8988T (cell line): ENCODE measurements at regions not wholly inside any gene's neighbourhood (a gene's known extent, or its start where the extent isn't known, plus 50 kb on each side); places are given as distances from the start of the nearest gene placed in this dataset.

Source experiments
- DNase-seq: peaks from one replicate; pipeline ENCODE4 v3.0.0; 2011

DNA sequence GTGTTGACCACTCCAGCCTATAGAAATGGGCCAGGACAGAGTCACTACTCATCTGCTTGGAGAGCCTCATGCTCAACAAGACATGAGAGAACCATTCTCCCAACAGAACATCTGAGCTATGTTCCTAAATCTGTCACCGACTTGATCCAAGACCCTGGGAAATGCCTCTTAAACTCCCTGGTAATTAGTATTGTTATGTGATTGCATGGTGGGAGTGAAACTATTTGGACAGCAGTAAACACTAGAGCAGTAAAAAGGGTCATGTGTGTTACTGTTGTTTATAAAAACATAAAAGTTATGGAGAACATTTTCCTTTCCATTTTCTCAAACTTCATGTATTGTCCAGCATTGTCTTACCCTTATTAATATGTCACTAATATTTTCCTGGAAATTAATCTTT, 369.8 kb upstream of the FAT3 start:
- DNase-seq, result no peak

DNA sequence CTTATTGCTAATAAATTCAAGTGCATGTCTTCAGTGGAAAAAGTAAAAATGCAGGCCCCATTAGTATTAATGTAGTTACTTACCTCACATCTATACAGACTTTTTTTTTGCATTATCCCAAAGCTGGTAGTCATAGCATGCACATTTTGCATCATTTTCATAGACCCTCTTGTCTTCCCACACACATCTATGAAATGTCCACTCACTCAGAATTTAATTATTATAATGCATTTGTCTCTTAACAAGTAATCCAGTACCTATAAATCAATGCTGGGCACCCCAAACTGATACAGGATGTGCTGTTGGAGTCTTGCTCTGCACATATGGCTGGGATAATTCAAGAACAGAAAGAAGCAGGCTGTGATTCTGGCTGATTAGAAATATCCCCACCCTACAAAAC, 370.4 kb upstream of the FAT3 start:
- no peak for DNase-seq

DNA sequence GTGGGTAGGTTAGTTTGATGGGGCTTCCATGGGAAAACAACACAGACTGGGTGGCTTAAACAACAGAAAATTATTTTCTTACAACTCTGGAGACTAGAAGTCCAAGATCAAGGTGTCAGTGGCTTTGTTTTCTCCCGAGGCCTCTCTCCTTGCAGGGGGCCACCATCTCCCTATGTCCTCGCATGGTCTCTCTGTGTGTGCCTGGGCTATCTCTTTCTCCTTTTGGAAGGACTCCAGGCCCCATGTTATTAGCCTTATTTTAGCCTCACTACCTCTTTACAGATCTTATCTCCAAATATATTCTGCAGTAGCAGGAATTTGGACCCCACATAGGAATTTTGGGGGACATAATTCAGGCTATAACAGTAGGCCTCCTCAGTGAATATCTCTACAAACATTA, 372.7 kb upstream of the FAT3 start:
- DNase-seq, result no peak

DNA sequence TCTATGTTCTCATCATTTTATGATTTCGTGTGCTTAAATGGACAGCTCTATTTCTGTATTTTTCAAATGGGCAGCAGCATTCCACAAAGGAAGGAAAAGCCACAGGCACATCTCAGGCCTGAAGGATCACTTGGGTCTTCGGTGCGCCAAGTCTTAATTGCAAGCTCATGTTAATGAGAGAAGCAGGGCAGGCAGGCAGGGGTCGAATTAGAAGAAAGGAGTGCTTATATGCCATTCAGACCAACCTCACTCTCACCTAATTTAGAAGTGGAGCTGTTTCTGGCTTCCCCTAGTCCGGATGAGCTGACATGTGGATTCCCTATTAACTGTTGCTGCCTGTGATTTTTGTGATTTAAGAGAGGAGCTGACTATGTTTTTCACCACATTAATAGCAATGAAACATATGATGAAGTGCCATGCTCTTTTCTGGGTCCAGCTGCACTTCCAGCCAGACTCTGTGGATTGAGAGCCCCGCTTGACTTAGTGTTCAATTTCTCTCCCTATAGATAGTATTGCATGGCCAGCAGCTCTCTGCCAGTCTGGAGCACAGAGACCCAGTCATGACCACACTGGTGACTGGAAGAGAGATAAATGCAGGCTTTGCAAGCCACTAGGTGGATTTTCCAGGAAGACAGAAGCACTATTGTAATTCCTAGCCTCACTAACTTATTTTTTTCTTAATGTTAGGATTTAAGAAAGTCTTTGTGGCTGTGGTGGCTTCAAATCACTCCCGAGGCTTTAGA, 373.9 kb upstream of the FAT3 start:
- no peak for DNase-seq

DNA sequence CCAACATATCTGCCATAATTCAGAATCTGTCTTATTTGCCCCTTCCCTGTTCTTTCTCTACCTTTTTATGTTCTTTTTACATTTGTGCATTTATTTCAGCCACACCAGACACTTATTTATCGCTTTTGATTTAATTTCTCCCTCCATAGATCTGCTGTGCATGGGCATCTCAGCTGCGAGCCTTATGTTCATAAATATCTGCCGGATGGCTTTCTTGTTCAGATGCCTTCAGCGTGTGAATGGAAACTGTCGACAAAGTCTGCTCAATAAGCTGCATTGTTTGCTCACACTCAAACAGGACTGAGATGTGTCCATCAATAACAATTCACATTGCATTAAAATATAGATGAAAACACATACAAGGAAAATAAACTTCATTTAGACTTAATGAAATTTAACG, 374.6 kb upstream of the FAT3 start:
- DNase-seq, result no peak

DNA sequence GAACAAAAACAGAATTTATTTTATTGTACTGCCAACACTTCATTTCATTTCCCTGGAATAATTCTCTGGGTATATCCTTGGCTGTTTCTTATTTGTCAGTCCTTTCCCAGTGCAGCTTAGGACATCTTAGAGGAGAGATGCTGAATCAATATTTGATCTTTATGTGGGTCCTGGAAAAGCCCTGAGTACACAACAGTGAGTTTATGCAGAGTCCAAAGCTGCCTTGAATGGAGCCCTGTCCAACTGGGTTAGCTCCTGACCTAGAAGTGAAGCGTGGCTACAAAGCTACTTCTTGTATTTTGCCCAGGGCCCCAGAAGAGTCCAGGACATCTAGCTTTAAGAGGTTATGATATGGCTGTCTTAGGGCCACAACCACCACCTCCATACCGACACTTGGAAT, 378.0 kb upstream of the FAT3 start:
- no peak for DNase-seq

DNA sequence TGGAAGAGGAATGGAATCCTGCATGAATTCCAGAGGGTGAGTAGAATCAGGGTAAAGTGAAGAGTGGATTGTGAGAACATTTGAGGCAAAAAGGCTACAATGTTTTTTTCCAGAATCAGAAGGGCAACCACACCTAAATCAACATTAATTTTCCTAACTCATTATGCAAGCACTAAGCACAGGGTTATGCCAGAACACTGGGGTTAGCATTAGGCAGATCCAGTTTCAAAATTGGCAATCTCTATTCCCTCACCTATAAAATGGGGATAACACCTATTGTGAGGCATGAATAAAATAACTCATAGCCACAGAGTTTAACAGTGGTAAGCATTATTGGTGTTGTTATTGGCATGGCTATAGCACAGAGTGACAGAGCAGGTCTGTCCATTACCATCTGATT, 378.6 kb upstream of the FAT3 start:
- no peak for DNase-seq

DNA sequence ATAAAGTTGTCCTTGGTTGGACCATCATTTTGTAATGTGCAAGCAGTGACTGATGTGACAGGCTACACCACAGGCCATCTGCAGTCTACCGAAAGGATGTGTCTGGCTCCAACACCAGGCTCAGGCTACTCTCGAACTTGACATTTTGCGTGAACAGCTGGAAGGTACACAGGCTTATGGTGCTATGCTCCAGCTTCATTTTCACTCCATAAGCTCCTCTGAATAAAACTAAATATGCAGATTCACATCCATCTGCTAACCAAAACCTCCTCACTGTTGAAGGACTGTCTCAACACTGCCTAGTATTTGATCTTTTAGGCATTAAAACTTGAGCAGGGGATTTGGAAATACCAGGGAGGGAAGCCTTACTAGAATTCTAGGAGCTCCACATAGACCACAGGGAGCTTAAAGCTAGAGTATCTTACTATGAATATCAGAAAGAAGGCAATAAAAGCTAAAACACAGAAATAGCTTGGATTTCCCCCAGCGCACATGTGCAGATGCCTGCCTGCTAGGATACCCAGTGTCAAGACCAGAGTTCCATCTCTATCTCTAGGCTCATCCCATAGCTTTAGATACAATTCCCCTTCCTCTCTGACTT, 383.9 kb upstream of the FAT3 start:
- DNase-seq, result no peak

DNA sequence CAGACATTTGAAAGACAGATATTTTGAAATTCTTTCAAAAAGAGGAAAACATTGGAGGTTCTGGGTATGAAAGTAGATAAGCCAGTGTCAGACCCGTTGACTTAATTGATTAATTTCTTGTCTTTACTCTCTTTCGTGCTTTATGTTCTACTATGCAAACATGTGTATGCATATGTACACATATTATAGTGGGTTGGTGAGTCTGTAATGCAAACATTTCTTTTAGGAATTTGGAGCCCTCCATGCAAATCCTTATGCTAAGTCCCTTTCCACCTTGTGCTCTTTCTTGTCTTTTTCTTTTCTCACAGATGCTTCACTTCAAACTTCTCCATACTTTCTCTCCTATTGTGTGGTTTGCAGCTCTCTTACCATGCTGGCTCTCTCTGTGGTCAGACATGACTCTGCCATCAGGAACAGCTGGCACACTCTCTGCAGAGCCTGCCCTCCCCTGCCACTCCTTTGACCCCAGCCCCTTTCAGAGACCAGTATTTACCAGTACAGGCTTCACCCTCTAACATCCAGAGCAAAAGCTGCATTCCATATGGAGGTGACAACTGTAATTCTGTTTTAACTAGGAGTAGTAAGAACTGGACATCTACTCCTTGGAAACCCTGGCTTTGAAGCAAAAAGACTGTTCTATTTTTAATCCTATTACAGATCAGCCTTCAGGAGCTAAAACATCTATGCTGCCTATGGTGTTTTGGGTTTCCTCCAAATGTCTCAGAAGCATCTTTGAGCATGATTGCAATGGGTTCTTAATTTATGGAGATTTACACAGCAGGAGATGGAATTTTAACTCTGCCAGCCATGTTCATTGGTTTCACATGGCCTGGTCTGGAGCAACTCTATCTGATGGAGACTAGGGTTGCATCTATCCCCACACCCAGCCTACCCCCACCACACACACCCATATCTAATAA, 386.9 kb upstream of the FAT3 start:
- no peak for DNase-seq

DNA sequence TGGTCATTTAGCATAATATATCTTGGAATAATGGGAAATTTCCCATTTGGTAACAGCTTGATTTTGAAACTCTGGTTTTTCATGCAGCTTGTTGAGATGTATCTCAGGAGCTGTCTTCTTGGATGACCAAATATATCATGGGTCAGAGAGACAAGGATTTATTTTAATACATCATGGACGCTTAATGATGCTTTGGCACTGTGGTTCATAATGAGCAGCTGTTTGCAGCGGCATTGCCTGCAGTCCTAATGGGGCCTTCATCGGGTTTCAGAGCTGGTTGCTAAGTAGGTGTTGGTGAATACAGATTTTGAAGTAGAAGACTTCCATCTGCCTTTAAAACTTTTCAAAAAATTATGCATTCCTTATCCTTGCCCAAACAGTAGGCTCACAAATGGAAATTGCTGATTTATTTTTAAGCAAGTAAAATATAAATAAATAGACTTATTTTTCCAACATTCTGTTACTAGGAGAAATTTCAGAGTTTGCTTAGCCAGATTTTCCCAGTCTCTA, 389.5 kb upstream of the FAT3 start:
- no peak for DNase-seq

DNA sequence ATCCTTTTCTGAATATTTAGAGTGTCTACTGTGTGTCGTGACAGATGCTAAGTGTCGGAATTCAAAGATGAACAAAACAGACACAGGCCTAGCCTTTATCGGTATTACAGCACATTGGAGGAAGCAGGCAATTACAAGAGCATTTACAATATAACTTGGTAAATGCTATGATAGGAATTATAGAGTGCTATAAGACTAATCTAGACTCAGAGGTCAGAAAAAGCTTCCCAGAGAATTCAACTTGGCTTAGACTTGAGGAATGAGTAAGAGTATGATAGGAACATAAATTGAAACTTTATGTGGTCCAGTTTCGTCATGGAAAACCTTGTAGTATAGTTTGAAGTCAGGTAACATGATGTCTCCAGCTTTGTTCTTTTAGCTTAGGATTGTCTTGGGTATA, 395.7 kb upstream of the FAT3 start:
- DNase-seq, result no peak

DNA sequence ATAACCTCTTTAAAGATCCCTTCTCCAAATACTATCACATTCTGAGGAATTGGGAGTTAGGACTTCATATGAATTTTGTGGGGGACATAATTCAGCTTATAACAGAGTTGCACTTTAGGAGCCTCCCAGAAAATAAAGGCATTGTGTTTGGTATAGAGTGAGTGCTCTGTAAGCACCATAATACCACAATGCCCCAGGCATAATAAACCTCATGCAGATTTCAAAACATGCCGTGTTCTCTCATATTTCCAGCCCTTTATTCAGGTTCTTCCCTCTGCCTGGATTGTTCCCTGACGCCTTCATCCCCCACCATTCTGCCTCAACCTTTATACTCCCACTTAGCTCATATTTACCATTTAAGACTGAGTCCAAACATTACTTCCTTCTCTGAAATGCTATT, 398.8 kb upstream of the FAT3 start:
- no peak for DNase-seq

DNA sequence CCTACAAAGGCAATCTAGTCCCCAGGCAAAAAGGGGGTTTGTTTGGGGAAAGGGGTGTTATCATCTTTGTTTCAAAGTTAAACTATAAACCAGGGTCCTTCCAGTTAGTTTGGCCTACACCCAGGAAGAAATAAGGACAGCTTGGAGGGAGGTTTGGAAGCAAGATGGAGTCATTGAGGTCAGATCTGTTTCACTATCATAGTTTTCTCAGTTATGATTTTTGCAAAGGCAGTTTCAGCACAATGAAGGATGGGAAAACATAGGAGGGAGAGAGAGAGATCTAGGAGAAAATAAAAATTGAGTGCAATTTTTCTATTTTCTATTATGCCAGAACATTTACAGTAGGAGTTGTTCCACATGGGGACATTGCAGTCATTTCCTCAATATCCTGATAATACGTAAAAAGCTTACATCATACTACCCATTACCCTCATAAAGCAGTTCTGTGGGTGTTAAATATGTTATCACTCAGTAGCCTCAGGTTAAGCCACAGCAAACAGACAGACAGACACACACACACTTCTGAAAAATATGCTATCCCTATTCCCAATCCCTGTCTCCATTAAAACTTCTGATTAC, 401.3 kb upstream of the FAT3 start:
- DNase-seq, result no peak

DNA sequence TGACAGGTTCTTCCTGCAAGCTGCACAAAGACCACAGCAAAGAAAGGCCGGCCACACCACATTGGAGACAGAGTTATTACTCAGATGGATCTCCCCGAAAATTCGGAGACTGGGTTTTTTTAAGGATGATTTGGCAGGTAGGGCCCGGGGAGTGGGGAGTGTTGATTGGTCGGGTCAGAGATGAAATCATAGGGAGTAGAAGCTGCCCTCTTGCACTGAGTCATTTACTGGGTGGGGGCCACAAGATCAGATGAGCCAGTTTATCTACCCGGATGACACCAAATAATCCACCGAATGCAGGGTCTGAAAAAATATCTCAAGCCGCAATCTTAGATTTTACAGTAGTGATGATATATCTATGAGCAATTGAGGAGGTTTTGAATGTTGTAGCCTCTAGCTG, 401.8 kb upstream of the FAT3 start:
- no peak for DNase-seq

DNA sequence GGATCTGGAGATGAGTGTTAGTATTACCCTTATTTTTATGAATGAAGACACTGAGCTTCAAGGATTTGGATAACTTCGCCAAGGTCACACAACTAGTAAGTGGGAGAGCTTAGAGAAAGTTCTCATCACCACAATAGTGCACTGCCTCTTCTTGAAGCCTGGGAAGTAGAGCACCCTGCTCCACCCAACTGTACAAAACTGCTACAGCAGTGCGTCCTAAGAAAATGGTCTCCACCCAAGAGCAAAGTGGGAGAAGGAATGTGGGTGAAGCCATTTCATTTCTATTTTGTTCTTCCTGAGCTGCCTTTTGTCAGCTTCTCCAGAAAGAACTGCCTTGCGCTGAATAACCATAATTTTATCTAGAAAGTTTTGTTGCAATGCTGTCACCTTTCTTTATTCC, 403.9 kb upstream of the FAT3 start:
- DNase-seq, result no peak

DNA sequence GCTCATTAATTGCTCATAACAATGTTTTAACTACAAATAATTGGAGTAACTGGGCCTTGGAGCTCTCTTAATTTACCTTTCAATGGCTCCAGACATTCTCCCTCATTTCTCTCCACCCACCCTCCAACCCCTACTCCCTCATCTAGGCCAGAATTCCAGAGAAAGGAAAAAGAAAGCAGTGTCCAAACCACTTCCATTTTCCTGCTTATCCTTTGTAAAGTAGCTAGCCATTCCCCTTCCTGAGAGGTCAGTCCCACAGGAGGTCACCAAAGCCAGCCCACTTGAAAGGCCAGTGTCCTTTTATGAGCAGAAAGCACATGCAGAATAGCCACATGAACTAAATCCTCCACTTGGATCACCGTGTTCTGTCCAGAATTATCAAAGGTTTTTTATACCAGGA, 404.8 kb upstream of the FAT3 start:
- no peak for DNase-seq

DNA sequence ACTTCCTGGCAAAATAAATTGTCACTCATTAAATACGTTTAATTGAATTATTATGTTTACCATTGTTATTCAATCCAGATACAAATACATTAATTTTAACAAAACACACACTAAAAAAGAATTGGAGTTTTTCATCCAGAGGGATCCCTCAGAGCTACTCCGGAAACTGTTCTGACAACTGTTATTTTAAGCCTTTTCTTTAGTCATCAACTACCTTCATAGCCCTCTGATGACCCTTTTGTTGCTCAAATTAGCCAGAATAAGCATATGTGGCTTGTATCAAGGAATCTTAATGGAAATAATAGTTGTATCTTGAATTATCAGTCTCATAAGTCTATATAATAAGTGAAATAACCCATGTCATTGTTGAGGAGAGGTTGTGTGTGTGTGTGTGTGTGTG, 405.4 kb upstream of the FAT3 start:
- no peak for DNase-seq

DNA sequence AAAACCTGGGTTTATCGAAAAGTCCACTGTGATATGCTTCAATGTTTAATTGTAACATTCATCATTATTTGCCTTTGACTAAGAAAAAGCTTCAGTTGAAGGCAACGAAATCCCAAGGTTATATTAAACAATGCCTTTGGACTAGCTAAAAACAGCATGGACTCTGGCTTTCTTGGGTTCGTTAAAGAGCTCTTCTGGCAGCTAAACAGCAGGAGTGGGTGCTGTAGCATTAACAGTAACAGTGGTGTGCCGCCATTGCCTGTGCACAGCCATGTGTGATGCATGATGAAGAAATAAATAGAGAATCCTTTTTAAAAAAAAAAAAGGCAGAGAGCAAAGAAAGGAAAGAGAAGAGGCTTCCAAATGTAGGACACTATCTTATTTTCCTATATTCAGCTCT, 406.6 kb upstream of the FAT3 start:
- DNase-seq, result no peak

DNA sequence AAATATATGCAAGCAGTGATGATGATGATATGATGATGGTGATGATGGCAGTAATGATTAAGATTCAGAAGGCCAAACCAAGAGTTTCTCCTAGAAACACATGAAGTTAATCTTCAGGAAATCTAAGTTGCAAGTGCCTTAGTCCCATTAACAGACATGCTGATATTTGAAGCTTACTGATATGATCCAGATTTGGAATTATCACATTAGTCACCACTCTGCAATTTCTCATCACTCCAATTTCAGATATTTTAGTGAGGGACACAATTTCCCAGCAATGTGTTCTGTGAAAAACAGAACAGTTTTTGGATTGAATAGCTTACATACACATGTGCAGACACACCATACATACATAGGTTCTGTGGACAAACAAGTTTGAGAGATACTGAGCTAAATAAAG, 411.4 kb upstream of the FAT3 start:
- no peak for DNase-seq

DNA sequence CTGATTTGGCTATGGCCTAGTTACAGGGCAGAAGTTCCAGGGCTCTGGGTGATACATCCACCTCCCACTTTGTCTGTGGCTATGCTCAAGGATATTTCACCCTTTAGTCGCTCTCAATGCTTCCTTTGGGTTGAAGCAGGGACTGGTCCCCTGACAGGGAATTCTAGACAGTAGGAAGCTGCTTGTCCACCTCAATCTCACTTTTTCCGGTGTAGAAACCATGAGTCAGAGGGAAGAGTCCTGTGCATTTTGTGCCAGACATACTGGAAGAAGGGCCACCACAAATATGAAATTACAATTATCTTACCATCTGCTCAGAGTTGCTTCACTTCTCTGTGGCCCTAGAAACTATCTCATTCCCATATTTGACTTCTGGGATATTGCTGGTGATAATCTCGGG, 413.7 kb upstream of the FAT3 start:
- DNase-seq, result no peak

DNA sequence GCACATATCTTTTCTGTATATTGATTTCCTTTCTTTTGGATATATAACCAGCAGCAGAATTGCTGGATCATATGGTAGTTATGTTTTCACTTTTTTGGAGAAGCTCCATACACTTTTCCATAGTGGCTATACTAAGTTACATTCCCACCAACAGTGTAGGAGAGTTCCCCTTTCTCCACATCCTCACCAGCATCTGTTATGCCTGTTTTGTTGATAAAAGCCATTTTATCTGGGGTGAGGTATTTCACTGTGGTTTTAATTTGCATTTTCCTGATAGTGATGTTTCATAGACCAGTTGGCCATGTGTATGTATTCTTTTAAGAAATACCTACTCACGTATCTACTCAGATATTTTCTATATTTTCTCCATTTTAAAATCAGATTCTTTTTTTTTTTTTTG, 419.3 kb upstream of the FAT3 start:
- DNase-seq, result no peak

DNA sequence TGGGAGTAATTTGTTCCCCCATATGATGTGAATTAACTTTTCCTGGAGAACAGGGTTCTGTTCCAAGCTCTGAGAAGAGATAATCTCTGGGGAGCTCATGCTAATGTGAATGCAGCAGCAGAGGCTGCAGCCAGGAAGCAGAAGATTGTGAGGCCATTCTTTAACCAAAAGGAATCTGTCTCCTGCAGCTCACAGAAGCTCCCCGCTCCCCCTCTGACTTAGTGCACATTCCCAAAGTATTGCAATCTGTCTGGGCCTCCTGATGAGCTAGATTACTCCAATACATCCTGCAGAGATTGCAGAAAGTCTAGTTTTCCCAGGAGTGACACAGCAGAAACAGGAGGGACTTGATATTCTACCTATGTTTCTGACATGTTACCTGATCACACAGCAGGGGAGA, 420.6 kb upstream of the FAT3 start:
- DNase-seq, result no peak

DNA sequence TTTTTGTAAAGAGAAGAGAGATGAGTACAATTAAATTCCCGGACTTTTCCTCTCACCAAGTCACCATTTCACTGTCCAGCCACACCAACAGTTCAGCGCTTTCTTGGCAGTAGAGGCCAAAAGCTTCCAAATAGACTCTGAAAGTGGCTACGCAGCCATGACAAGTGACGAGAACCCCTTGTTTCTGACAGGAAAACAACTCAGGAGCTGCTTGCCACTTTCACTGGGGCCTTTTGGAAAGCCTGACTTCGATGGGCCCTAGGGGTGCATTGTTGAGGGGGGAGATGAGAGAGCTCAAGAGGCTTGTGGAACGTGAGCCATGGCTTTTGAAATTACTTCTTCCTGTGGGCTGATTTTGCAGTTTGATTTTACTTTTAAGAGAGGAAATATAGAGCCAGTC, 422.1 kb upstream of the FAT3 start:
- no peak for DNase-seq
